GM12891 (cell line): ENCODE measurements at regions not wholly inside any gene's neighbourhood (a gene's known extent, or its start where the extent isn't known, plus 50 kb on each side); places are given as distances from the start of the nearest gene placed in this dataset.

Experiments used
- POLR2A ChIP-seq: IDR thresholded peaks from 2 replicates; pipeline ENCODE4 v1.6.1; 2011; ENCODE audit warnings: low read depth, low read length, control low read depth
- POLR2AphosphoS5 ChIP-seq: IDR thresholded peaks from 2 replicates; pipeline ENCODE4 v1.6.1; 2011; ENCODE audit warnings: low read depth, low read length, control low read depth
- SPI1 ChIP-seq: IDR thresholded peaks from 2 replicates; pipeline ENCODE4 v1.6.1; 2011; ENCODE audit warnings: low read depth, low read length, control low read depth

DNA sequence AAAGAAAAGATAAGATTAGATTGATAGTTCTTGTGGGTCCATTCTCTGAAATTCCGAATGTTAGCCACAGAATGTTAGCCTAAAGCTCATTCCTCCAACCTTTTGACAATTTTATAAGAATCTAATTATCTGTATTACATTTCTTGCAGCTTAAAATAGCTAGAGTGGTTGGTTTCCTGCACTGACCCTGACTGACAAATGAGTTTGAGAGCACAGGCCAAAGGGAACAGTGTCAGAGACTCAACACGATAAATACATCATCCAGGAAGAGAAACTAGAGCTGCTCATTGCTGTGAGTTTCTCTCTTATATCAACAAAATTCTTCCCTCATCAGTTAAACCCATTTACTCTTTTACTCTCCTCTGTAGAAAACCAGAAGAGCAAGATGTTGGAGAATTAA, 82.1 kb upstream of the PPM1J start:
- TF ChIP-seq POLR2A (no peak), SPI1 (no peak), POLR2AphosphoS5 (no peak)
